H9 (cell line): ENCODE measurements at regions not wholly inside any gene's neighbourhood (a gene's known extent, or its start where the extent isn't known, plus 50 kb on each side); places are given as distances from the start of the nearest gene placed in this dataset.

Source experiments
- DNase-seq: peaks from one replicate; pipeline ENCODE4 v3.0.0-alpha.2; 2017
- H2AFZ ChIP-seq: one replicate; pipeline ENCODE4 v1.6.1; 2013; ENCODE audit warnings: mild to moderate bottlenecking, low read length, control low read depth, moderate library complexity
- H2AK5ac ChIP-seq: 2 replicates; pipeline ENCODE4 v1.6.1; 2013; ENCODE audit warnings: low read length, control low read depth, mixed read lengths; ENCODE audit not compliant: insufficient read length
- H2BK120ac ChIP-seq: one replicate; pipeline ENCODE4 v1.6.1; 2013; ENCODE audit warnings: low read depth, mild to moderate bottlenecking, low read length, control low read depth, inconsistent platforms; ENCODE audit not compliant: poor library complexity, severe bottlenecking
- H2BK12ac ChIP-seq: 2 replicates; pipeline ENCODE4 v1.6.1; 2013; ENCODE audit warnings: low read length, control low read depth, mixed read lengths, low read depth; ENCODE audit not compliant: insufficient read length
- H2BK15ac ChIP-seq: 2 replicates; pipeline ENCODE4 v1.6.1; 2013; ENCODE audit warnings: low read depth, low read length, control low read depth
- H2BK20ac ChIP-seq: one replicate; pipeline ENCODE4 v1.6.1; 2013; ENCODE audit warnings: low read depth, mild to moderate bottlenecking, low read length, control low read depth, inconsistent platforms; ENCODE audit not compliant: poor library complexity, severe bottlenecking
- H2BK5ac ChIP-seq: 2 replicates; pipeline ENCODE4 v1.6.1; 2013; ENCODE audit warnings: low read length, control low read depth, mixed read lengths; ENCODE audit not compliant: insufficient read length
- H3K14ac ChIP-seq: 2 replicates; pipeline ENCODE4 v1.6.1; 2013; ENCODE audit warnings: low read length, control low read depth; ENCODE audit not compliant: insufficient read depth
- H3K18ac ChIP-seq: 2 replicates; pipeline ENCODE4 v1.6.1; 2013; ENCODE audit warnings: low read depth, mild to moderate bottlenecking, mixed read lengths, low read length, control low read depth; ENCODE audit not compliant: insufficient read length
- H3K23ac ChIP-seq: 2 replicates; pipeline ENCODE4 v1.6.1; 2013; ENCODE audit warnings: low read length, control low read depth, mixed read lengths, low read depth; ENCODE audit not compliant: insufficient read length
- H3K23me2 ChIP-seq: 2 replicates; pipeline ENCODE4 v1.6.1; 2013; ENCODE audit warnings: low read depth, mild to moderate bottlenecking, mixed read lengths, low read length, control low read depth; ENCODE audit not compliant: insufficient read length, poor library complexity, severe bottlenecking
- H3K27ac ChIP-seq: 2 replicates; pipeline ENCODE4 v1.5.1; 2013; ENCODE audit warnings: low read length, control low read depth, mixed read lengths, low read depth; ENCODE audit not compliant: insufficient read length
- H3K27me3 ChIP-seq: 2 replicates; pipeline ENCODE4 v1.6.1; 2013; ENCODE audit warnings: low read length, control low read depth, inconsistent platforms; ENCODE audit not compliant: insufficient read depth
- H3K4ac ChIP-seq: 2 replicates; pipeline ENCODE4 v1.6.1; 2013; ENCODE audit warnings: low read depth, mild to moderate bottlenecking, control low read depth, inconsistent platforms, low read length, moderate library complexity
- H3K4me1 ChIP-seq: 2 replicates; pipeline ENCODE4 v1.6.1; 2013; ENCODE audit warnings: low read length, control low read depth, inconsistent platforms; ENCODE audit not compliant: insufficient read depth
- H3K4me2 ChIP-seq: 2 replicates; pipeline ENCODE4 v1.6.1; 2013; ENCODE audit warnings: low read length, control low read depth, mixed read lengths; ENCODE audit not compliant: insufficient read length, insufficient read depth
- H3K56ac ChIP-seq: 2 replicates; pipeline ENCODE4 v1.6.1; 2013; ENCODE audit warnings: low read depth, mild to moderate bottlenecking, mixed read lengths, low read length, control low read depth; ENCODE audit not compliant: insufficient read length
- H3K79me1 ChIP-seq: 2 replicates; pipeline ENCODE4 v1.6.1; 2013; ENCODE audit warnings: low read depth, mild to moderate bottlenecking, moderate library complexity, low read length, control low read depth, inconsistent platforms; ENCODE audit not compliant: insufficient read depth, poor library complexity, severe bottlenecking
- H3K79me2 ChIP-seq: 2 replicates; pipeline ENCODE4 v1.6.1; 2013; ENCODE audit warnings: low read length, control low read depth, inconsistent platforms; ENCODE audit not compliant: insufficient read depth
- H3K9ac ChIP-seq: 2 replicates; pipeline ENCODE4 v1.6.1; 2013; ENCODE audit warnings: low read length, control low read depth, mixed read lengths; ENCODE audit not compliant: insufficient read length; ENCODE audit errors: extremely low read depth
- H3K9me3 ChIP-seq: one replicate; pipeline ENCODE4 v1.6.1; 2013; ENCODE audit warnings: low read depth, low read length, inconsistent platforms; ENCODE audit not compliant: control insufficient read depth
- H3T11ph ChIP-seq: one replicate; pipeline ENCODE4 v1.6.1; 2013; ENCODE audit warnings: mild to moderate bottlenecking, low read length, control low read depth, inconsistent platforms
- H4K20me1 ChIP-seq: one replicate; pipeline ENCODE4 v1.6.1; 2013; ENCODE audit not compliant: control insufficient read depth, insufficient read length, insufficient read depth
- H4K5ac ChIP-seq: 2 replicates; pipeline ENCODE4 v1.6.1; 2013; ENCODE audit warnings: low read depth, mild to moderate bottlenecking, mixed read lengths, low read length, control low read depth; ENCODE audit not compliant: insufficient read length
- H4K8ac ChIP-seq: replicated peaks from 2 replicates; pipeline ENCODE4 v1.6.1; 2013; ENCODE audit warnings: low read length, control low read depth, mixed read lengths, low read depth; ENCODE audit not compliant: insufficient read length
- H4K91ac ChIP-seq: 2 replicates; pipeline ENCODE4 v1.6.1; 2013; ENCODE audit warnings: low read depth, mild to moderate bottlenecking, moderate library complexity, mixed read lengths, low read length, control low read depth; ENCODE audit not compliant: insufficient read length
- H3K27ac Mint-ChIP-seq, 3 experiments: 2 replicates in 2 of 3; 3 replicates in 1 of 3; pipeline ENCODE4 v1.8.0; 2020 to 2021; ENCODE audit warnings: mixed read lengths in 3 of 3, mild to moderate bottlenecking in 1 of 3, moderate library complexity in 1 of 3
- H3K27me3 Mint-ChIP-seq: 2 replicates; pipeline ENCODE4 v1.8.0; 2021; ENCODE audit warnings: low read depth, mild to moderate bottlenecking, moderate library complexity, mixed read lengths
- H3K36me3 Mint-ChIP-seq, 3 experiments: 2 replicates in 2 of 3; 3 replicates in 1 of 3; pipeline ENCODE4 v1.8.0; 2020 to 2021; ENCODE audit warnings: low read depth in 3 of 3, mixed read lengths in 3 of 3; ENCODE audit not compliant: insufficient read depth in 1 of 3
- H3K4me1 Mint-ChIP-seq, 2 experiments: 2 replicates each; pipeline ENCODE4 v1.8.0; 2020; ENCODE audit warnings: mixed read lengths in 2 of 2
- H3K4me3 Mint-ChIP-seq, 2 experiments: 2 replicates in 1 of 2; 3 replicates in 1 of 2; pipeline ENCODE4 v1.8.0; 2020 to 2021; ENCODE audit warnings: mild to moderate bottlenecking in 2 of 2, mixed read lengths in 2 of 2, moderate library complexity in 1 of 2
- H3K9me3 Mint-ChIP-seq, 2 experiments: 2 replicates in 1 of 2; 3 replicates in 1 of 2; pipeline ENCODE4 v1.8.0; 2020; ENCODE audit warnings: mild to moderate bottlenecking in 2 of 2, mixed read lengths in 2 of 2, moderate library complexity in 1 of 2
- CTCF ChIP-seq: fragments of 200-600 bp; sonication (generic); conservative IDR thresholded peaks from 3 replicates; pipeline ENCODE4 v1.8.0; 2021; ENCODE audit warnings: antibody characterized with exemption, mild to moderate bottlenecking
- WGBS: extraction: QIAGEN DNeasy Blood & Tissue Kit; methylation state at CpG from one replicate; pipeline ENCODE4 v1.1.7; 2013; ENCODE audit warnings: missing lambda C conversion rate, low lambda C conversion rate, mixed read lengths; ENCODE audit not compliant: insufficient read length; ENCODE audit errors: extremely low coverage; 5-methylcytosine and 5-hydroxymethylcytosine counted together

GRCh38 chr5:126093718-126094117, 329.5 kb upstream of the GRAMD2B start:
- Histone ChIP-seq H2BK12ac (no peak overlapping the region), H2AFZ (no peak overlapping the region), H3K4me2 (no peak overlapping the region)

More at GRCh38 chr5:126093718-126094117, 329.5 kb upstream of the GRAMD2B start:
- Histone ChIP-seq H3K23me2 (no peaks in the 10 kb centered on the region), H3K79me2 (no peaks in the 10 kb centered on the region), H3K18ac (no peak overlapping the region), H3K9me3 (no peaks in the 10 kb centered on the region), H3K4me1 (no peaks in the 10 kb centered on the region), H3K56ac (no peak overlapping the region), H3K79me1 (no peaks in the 10 kb centered on the region), H4K20me1 (no peaks in the 10 kb centered on the region), H2AK5ac (no peak overlapping the region), H2BK15ac (no peak overlapping the region), H2BK5ac (no peak overlapping the region), H2BK120ac (no peak overlapping the region), H3K9ac (no peak overlapping the region), H3K14ac (no peak overlapping the region), H4K5ac (no peak overlapping the region), H3K27me3 (no peaks in the 10 kb centered on the region), H3K4ac (no peak overlapping the region), H4K8ac (no peak overlapping the region), H3K27ac (no peak overlapping the region), H2BK20ac (no peak overlapping the region), H3K23ac (no peak overlapping the region), H3T11ph (no peak overlapping the region), H4K91ac (no peak overlapping the region)
- Mint-ChIP-seq H3K36me3 (peaks cover 8 to 26% (median 13%) of the 10 kb centered on the region in 3 experiments), H3K27ac (no peak overlapping the region), H3K27me3 (no peaks in the 10 kb centered on the region; the same call in 1 of the 2 replicates), H3K4me1 (no peaks in the 10 kb centered on the region), H3K9me3 (peaks cover 15 to 23% of the 10 kb centered on the region in 2 experiments), H3K4me3 (no peak overlapping the region)
- DNase-seq: no peak
- no CpG with 5 or more reads among the region's 5 CpGs for WGBS
- TF ChIP-seq CTCF: no peak
